Smooth muscle cell (in vitro differentiated cells): ENCODE measurements at regions not wholly inside any gene's neighbourhood (a gene's known extent, or its start where the extent isn't known, plus 50 kb on each side); places are given as distances from the start of the nearest gene placed in this dataset.

Experiments used
- DNase-seq: peaks from one replicate; lab custom pipeline; 2025; ENCODE audit not compliant: unreplicated experiment; lab: John Stamatoyannopoulos, UW
- H2AFZ ChIP-seq: fragments of 200-600 bp; sonication (generic); 2 replicates; pipeline ENCODE4 v1.6.0; 2016; ENCODE audit warnings: antibody characterized with exemption, low read depth, mild to moderate bottlenecking
- H3F3A ChIP-seq: fragments of 200-600 bp; sonication (generic); 2 replicates; pipeline ENCODE4 v1.6.0; 2017; ENCODE audit warnings: antibody characterized with exemption, low read depth
- H3K27ac ChIP-seq: fragments of 200-600 bp; sonication (generic); 2 replicates; pipeline ENCODE4 v1.5.1; 2016; ENCODE audit warnings: low read depth, mild to moderate bottlenecking
- H3K27me3 ChIP-seq: fragments of 200-600 bp; sonication (generic); 2 replicates; pipeline ENCODE4 v1.6.1; 2016; ENCODE audit warnings: low read depth, mild to moderate bottlenecking
- H3K36me3 ChIP-seq: fragments of 200-600 bp; sonication (generic); 2 replicates; pipeline ENCODE4 v1.5.1; 2016; ENCODE audit warnings: low read depth
- H3K4me1 ChIP-seq: fragments of 200-600 bp; sonication (generic); 2 replicates; pipeline ENCODE4 v1.5.1; 2016; ENCODE audit warnings: low read depth
- H3K4me2 ChIP-seq: fragments of 200-600 bp; sonication (generic); 2 replicates; pipeline ENCODE4 v1.6.0; 2016; ENCODE audit warnings: mild to moderate bottlenecking
- H3K4me3 ChIP-seq: fragments of 200-600 bp; sonication (generic); 2 replicates; pipeline ENCODE4 v1.5.1; 2016; ENCODE audit warnings: mild to moderate bottlenecking
- H3K79me2 ChIP-seq: fragments of 200-600 bp; sonication (generic); 2 replicates; pipeline ENCODE4 v1.6.0; 2016; ENCODE audit warnings: low read depth, mild to moderate bottlenecking
- H3K9ac ChIP-seq: fragments of 200-600 bp; sonication (generic); 2 replicates; pipeline ENCODE4 v1.6.0; 2016; ENCODE audit warnings: low read depth
- H3K9me3 ChIP-seq: fragments of 200-600 bp; sonication (generic); replicated peaks from 2 replicates; pipeline ENCODE4 v1.5.1; 2016; ENCODE audit warnings: low read depth
- H4K20me1 ChIP-seq: fragments of 200-600 bp; sonication (generic); 2 replicates; pipeline ENCODE4 v1.6.0; 2016; ENCODE audit warnings: low read depth
- WGBS: methylation state at CpG from one replicate; pipeline ENCODE4 v1.1.7; 2016; ENCODE audit warnings: low lambda C conversion rate; 5-methylcytosine and 5-hydroxymethylcytosine counted together
- TF ChIP-seq, protein P1 (sequence below): fragments of 200-600 bp; sonication (generic); IDR thresholded peaks from 2 replicates; pipeline ENCODE4 v1.5.1; 2017; ENCODE audit warnings: borderline replicate concordance, mild to moderate bottlenecking, antibody characterized with exemption; ENCODE audit not compliant: insufficient read depth, poor library complexity, severe bottlenecking

DNA sequence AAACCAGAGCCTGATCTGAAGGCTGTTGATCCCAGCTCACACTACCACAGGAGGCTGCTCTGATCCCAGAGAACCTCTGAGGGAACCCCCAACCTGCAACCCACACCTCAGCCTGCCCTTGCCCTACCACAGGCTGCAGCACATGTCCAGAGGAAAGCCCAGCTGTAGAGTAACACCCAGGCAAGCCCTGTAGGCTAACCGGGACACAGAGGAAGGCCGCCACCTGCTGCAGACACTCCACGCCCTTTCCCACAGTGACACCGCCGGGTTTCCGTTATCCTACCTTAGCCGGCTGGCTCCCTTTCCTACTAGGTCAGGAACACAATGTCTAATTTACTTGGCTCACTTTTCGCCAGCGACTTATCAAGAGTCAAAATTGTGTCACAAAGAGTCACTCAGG, 266.7 kb upstream of the KLHL29 start:
- H3K27me3 ChIP-seq = peaks cover 9% of the 10 kb centered on the region
- TF ChIP-seq, protein P1, sequence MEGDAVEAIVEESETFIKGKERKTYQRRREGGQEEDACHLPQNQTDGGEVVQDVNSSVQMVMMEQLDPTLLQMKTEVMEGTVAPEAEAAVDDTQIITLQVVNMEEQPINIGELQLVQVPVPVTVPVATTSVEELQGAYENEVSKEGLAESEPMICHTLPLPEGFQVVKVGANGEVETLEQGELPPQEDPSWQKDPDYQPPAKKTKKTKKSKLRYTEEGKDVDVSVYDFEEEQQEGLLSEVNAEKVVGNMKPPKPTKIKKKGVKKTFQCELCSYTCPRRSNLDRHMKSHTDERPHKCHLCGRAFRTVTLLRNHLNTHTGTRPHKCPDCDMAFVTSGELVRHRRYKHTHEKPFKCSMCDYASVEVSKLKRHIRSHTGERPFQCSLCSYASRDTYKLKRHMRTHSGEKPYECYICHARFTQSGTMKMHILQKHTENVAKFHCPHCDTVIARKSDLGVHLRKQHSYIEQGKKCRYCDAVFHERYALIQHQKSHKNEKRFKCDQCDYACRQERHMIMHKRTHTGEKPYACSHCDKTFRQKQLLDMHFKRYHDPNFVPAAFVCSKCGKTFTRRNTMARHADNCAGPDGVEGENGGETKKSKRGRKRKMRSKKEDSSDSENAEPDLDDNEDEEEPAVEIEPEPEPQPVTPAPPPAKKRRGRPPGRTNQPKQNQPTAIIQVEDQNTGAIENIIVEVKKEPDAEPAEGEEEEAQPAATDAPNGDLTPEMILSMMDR = no peak
- H3K9me3 ChIP-seq = no peaks in the 10 kb centered on the region
- H3F3A ChIP-seq = no peaks in the 10 kb centered on the region
- H3K36me3 ChIP-seq = no peaks in the 10 kb centered on the region
- WGBS = 90% methylated on average over 9 of the region's 9 CpGs
- no peak overlapping the region for H3K9ac ChIP-seq
- H3K4me2 ChIP-seq = no peak overlapping the region
- no peak overlapping the region for H2AFZ ChIP-seq
- no peak overlapping the region for H3K4me3 ChIP-seq
- no peaks in the 10 kb centered on the region for H3K79me2 ChIP-seq
- no peaks in the 10 kb centered on the region for H4K20me1 ChIP-seq
- no peaks in the 10 kb centered on the region for H3K4me1 ChIP-seq
- H3K27ac ChIP-seq = no peak overlapping the region
- no peak for DNase-seq

DNA sequence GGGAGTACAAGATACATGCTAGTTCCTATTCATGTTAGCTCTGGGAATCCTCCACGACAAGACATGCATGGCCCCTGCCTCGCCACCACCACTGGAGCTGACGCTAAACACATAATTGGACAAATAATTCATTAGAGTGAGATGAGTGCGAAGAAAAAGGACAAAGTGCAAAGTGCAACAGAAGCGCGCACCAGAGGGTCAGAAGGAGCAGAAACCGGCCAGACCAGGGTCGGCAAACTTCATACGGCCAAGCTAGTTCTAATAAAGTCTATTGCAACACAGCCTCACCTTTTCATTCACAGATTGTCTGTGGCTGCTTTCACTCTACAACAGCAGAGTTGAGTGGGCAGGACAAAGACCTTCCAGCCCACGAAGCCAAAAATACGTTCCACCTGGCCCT, 266.1 kb upstream of the KLHL29 start:
- WGBS = 91% methylated on average over 11 of the region's 11 CpGs
- H3K4me2 ChIP-seq = no peak overlapping the region
- TF ChIP-seq, protein P1 = no peak

DNA sequence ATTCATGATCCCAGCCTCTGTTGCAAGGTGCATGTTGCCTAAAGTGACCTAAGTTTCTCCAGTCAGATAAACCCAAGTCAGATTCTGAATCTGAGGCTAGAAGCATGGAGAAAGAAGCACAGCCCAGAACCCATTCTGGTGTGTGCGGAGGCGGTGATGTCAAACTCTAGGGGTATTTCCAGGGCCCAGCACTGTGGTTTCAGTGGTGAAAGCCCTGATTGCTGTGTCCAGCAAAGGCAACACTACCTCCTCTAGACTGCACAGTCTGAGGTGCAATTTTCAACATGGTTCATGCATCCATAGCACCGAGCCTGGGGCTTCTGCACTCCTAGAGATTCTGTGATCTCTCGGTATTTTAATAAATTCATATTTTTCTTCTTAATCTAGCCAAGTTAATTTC, 264.8 kb upstream of the KLHL29 start:
- Histone ChIP-seq H3K4me1 (no peaks in the 10 kb centered on the region), H3F3A (no peaks in the 10 kb centered on the region), H3K9ac (no peak overlapping the region), H3K79me2 (no peaks in the 10 kb centered on the region), H4K20me1 (no peaks in the 10 kb centered on the region), H3K27me3 (peaks cover 9% of the 10 kb centered on the region), H2AFZ (no peak overlapping the region), H3K4me2 (no peak overlapping the region), H3K27ac (no peak overlapping the region), H3K36me3 (no peaks in the 10 kb centered on the region), H3K4me3 (no peak overlapping the region), H3K9me3 (no peaks in the 10 kb centered on the region)
- DNase-seq = no peak
- WGBS = 84% methylated on average over 4 of the region's 4 CpGs
- TF ChIP-seq, protein P1 = no peak

More for the DNA sequence above, 266.1 kb upstream of the KLHL29 start:
- Histone ChIP-seq H3K9ac (no peak overlapping the region), H3K9me3 (no peaks in the 10 kb centered on the region), H4K20me1 (no peaks in the 10 kb centered on the region), H3K79me2 (no peaks in the 10 kb centered on the region), H3K27me3 (peaks cover 9% of the 10 kb centered on the region), H3K4me1 (no peaks in the 10 kb centered on the region), H2AFZ (no peak overlapping the region), H3K27ac (no peak overlapping the region), H3K4me3 (no peak overlapping the region), H3F3A (no peaks in the 10 kb centered on the region), H3K36me3 (no peaks in the 10 kb centered on the region)
- DNase-seq = no peak

DNA sequence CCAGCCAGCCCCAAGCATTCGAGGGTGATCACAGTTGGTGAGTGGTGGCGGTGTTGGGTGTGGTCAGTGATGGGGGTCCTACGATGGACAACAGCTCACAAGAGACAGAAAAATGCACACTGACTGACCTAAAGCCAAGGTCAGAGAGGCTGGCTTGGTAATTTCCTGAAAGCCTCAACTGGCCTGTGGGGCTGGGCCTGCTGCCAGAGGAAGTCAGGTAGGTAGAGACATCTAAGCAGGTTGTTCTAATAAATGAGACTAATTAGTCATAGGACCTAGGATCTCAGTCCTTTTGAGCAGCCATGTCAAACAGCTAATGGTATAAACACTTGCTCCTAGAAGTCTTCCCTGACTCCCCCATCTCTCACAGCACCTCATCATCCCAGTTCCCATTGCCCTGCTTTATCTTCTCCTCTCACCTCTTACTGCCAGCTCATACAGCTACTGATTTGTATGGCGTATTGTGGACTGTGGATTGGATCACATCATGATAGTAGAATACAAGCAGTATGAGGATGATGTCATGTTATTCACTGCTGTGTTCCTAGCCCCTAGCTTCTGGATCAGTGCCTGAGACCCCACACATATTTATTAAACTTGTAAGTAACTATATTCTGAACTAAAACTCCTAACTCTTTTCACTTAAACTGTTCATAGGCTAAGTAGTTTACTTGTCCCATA, 262.9 kb upstream of the KLHL29 start:
- Histone ChIP-seq H3K4me1 (no peaks in the 10 kb centered on the region), H3K79me2 (no peaks in the 10 kb centered on the region), H3F3A (no peaks in the 10 kb centered on the region), H3K4me3 (no peak overlapping the region), H3K9me3 (no peaks in the 10 kb centered on the region), H3K27ac (no peak overlapping the region), H3K4me2 (peak overlapping the region; percentile 44), H2AFZ (no peak overlapping the region), H3K9ac (no peak overlapping the region), H3K36me3 (no peaks in the 10 kb centered on the region), H4K20me1 (no peaks in the 10 kb centered on the region), H3K27me3 (peaks cover 9% of the 10 kb centered on the region)
- no peak for DNase-seq
- WGBS = 91% methylated on average over 4 of the region's 4 CpGs
- TF ChIP-seq, protein P1 = no peak
